ENCODE measurements at regions not wholly inside any gene's neighbourhood (a gene's known extent, or its start where the extent isn't known, plus 50 kb on each side); places are given as distances from the start of the nearest gene placed in this dataset.
"Not testable (repeated sequence)": the region's sequence is repeated elsewhere in the genome, so short reads cannot be mapped to it uniquely, and the experiment has no call there.

DNA sequence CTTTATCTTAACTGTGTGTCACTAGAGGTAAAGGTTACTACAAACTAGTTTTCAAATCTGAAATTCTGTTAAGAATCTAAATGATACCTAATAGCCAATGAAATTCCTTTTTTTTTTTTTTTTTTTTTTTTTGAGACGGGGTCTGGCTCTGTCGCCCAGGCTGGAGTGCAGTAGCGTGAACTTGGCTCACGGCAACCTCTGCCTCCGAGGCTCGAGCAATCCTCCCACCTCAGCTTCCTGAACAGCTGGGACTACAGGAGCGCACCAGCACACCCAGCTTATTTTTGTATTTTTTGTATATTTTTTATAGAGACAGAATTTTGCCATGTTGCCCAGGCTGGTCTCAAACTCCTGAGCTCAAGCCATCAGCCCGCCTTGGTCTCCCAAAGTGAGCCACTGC is 160.3 kb upstream of the NEBL start:
- DNase-seq (ENCODE audit: low read depth), result no peak

DNA sequence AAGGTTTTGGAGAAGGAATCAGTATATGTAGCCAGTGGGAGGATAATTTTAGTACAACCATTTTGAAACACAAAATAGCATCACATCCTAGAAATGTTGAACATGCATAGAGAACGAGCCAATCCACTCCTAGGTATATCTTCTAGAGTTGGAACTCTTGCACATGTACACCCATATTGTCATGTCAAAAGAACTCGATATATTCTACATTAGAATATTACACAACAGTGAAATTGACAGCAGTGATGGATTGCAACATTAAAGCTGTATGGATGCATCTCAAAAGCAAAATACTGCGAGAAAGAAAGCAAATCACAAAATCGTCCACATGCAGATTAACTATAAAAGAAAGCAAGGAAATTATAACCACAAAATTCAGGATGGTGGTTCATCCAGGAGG is 159.3 kb upstream of the NEBL start:
- no peak for DNase-seq (ENCODE audit: low read depth)

DNA sequence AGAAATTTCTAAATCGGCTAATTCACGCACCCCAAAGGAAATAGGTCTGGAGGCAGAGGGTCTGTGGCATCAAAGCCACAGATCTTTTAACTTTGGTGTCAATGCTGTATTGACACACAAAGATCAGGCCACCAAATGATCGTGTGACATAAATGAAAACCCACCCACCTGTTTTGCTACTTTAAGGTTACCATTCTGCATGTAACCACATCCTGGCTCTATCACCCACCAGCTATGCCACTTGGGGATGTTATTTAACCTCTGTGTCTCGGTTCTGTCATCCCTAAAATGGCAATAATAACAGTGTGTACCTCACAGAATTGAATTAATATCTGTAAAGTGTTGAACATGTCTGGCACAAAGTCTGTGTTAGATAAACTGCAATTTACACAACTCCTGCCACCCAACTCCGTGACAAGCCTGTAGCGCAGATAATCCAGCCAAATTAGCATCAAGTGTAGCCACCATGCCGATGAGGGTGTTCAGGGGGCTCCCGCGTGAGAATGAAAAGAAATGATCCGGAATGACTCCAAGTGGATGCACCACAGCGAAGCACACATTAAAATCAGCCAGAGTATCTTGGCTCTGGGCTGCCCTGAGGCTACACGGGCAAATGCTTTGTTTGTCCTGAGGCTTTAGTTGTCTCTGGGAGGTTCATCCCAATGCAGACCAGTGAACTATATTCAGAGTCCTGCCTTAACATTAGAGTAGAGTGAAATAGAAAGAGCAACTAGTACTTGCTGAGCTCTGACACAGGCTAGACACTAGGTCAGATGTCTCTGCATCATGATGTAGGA is 158.4 kb upstream of the NEBL start:
- no peak for DNase-seq (ENCODE audit: low read depth)

DNA sequence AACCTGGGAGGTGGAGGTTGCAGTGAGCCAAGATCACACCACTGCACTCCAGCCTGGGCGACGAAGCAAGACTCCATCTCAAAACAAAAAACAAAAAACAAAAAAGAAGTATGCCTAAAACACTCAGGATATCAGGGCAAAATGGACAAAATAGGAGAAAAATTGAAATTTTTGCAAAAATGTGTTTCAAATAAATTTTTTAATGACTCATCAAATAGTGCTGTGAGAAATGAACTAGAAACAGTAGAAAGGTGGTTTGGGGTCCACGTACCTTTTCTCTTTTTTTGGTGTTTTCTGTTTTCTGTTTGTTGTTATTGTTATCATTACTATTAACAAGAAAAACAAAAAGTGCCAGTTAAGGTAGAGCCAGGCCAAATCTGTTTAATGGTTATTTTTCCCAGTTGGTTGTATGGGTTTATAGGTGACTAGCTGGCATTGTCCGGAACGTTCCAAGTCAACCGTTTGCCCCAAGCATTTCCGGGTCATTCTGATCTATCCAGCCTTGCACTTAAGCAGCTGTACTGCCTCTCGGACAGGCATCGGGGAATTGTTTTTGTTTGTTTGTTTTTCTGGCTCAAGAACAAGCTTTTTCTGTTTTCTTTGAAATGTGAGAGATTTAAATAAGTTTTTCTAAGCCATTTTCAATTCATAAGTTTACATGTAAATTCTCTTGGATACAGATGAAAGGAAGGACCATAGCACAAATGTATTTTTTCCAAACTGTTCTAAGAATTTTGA is 157.0 kb upstream of the NEBL start:
- DNase-seq (ENCODE audit: low read depth), result no peak

DNA sequence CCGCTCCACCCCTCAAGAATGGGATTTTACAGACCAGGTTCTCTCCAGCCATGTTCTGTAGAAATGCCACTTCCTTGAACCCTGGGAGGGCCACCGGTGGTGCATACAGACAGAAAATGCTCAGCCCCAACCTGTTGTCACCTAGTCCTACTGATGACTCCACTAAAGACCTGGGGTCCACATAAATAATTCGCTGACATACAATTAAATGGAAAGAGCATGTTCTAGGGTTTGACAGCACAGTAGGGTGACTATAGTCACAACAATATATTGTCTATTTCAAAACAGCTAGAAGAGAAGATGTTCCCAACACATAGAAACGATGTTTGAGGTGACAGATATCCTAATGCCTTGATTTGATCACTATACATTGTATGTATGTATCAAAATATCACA is 155.6 kb upstream of the NEBL start:
- DNase-seq (ENCODE audit: low read depth), result no peak

DNA sequence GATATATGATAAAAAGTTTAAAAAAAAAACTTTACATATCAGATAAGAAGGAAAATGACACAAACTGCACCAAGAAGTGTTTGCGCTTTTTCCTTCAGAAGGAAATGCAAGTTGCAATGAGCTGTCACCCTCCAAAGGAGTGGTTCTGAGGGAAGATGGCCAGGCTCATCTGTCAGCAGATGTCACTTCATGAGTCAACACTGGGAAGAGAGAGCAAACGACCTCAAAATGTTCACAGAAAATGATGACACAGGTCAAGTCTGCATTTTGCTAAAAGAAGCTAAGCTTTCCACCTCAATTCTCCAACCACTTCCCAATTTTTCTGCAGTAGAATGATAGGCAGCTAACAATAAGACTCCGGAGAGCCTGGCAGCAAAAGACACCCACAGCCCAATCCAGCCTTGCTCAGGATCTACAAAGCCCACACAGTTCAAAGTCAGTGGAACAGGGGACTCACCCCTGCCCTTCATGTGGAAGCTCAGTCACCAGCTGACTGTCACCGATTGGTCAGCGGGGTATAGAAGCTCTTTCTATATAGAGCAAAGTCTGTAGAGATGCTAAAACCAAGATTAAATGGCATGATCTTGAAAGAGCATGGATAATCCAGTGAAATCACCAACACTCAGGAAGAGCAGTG is 155.1 kb upstream of the NEBL start:
- DNase-seq (ENCODE audit: low read depth), result no peak

DNA sequence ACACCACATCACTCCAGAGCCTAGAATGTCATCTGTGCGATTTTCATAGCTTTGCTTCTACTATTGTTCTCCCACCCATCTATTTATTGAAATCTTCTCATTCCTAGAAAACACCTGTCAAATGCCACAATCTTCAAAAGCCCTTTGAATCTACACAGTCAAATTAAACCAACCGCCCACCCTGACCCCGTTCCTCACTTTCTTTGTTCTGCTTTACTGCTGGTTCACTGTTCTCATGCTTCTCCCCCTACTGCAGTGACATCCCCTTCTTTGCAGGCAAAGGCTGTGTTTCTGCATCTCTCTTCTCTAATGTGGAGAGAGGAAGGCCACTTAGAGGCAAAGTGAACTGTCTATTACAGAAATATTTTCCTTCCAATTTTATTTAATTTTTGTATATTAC is 152.4 kb upstream of the NEBL start:
- DNase-seq (ENCODE audit: low read depth), result no peak

DNA sequence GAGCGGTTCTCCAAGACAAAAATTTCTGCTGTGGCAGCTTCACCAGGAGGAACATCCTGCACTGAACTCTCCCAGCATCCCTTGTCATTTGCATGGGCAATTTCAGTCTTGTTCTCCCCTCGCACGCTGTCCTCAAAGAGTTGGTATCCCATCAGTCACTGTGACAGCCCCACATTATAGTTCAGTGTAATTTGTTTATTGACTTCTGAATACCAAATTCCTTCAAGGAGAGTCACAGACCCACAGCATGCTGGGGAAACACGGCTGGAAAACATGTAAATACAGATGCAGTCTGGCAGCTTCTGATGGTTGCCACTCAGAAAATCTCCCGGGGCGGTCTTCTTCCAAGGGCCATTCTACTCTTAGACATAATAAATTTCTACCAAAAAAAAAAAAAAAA is 151.0 kb upstream of the NEBL start:
- no peak for DNase-seq (ENCODE audit: low read depth)

DNA sequence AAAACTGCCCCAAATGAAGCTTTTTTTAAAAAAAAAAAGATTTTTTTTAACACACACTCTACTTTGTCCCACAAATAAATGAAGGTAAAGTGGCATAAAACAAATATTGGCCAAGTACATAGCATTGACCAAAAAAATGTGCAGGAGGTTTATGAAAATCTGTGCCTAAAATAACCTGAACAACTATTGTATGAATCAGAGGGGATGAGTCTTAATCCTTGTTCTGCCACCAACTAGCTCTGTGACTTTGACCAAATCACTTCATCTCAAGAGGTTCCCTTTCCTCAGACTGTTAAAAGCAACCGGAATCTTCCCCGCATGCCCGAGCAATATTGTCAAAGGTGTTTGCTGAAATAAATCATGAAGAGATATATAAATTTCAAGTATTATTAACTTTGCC is 150.4 kb upstream of the NEBL start:
- DNase-seq (ENCODE audit: low read depth), result no peak

DNA sequence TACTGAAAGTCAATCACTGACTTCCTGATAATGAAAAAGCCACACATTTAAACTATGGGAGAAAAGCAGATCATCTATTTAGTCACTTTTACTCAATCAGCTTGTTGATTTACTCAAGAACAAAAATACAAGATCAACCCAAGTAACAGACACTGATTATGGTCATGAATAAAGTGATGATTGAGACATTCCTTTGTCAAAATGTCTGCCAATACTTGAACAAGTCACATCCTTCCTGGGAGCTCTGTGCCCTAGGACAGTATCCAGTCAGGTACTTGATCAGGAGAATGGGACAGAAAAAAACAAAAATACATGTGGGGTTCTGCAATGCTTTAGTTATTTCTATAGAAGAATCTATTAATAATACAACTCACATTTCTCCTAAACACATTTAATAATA is 150.0 kb upstream of the NEBL start:
- DNase-seq (ENCODE audit: low read depth), result no peak

DNA sequence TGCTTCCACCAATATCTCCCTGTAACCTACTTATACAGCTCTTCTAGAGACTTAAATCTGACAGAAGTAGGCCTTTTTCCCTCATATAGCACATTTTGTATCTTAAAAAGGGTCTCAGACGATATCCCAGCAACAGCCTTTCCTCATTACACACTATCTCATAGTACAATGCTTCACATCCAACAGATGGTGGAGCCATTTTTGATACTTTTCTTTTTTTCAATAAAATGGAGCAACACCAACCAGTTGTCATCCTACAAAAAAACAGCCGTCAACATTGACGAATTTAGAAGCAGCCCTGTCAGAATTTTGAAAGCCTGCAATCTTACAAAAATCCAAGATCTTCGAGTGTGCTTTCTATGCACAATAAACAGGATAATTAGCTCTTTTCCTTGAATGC is 145.9 kb upstream of the NEBL start:
- no peak for DNase-seq (ENCODE audit: low read depth)

DNA sequence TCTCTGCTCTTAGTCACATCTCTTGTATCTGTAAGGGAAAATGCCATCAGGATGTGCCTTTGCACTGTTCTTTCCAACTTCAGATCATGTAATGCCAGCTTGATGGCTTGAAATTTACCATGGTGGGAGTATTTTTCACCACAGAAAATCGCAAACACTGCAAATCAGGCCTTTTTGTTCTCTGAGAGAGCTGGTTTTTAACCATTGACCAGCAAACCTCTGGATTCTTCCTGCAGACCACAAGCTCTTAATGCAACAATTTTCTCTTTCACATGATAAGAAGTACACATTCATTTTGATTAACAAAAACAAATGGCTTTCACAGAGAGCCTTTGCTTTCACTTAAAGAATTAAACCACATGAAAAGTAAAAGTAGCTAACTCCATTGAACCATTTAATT is 145.4 kb upstream of the NEBL start:
- no peak for DNase-seq (ENCODE audit: low read depth)

DNA sequence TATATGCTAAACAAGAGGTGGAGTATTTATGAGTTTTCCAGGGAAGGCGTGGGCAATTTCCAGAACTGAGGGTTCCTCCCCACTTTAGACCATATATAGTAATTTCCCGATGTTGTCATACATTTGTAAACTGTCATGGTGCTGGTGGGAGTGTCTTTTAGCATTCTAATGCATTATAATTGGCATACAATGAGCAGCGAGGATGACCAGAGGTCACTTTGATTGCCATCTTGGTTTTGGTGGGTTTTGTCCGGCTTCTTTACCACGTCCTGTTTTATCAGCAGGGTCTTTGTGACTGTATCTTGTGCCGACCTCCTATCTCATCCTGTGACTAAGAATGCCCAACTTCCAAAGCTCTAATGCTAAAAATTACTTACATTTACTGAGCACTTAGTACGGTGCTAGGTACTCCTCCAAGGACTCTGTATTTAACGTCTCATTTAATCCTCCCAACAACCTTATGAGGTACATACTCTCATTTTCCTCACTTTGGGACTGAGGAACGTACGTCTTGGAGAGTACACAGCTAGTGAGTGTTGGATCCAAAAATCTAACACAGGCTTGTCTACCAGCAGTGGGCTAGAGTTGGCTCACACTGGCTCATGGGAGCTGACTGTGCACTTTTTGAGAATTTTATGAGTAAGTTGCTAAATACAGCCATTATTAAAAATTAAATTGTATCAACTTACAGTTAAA is 144.8 kb upstream of the NEBL start:
- no peak for DNase-seq (ENCODE audit: low read depth)

DNA sequence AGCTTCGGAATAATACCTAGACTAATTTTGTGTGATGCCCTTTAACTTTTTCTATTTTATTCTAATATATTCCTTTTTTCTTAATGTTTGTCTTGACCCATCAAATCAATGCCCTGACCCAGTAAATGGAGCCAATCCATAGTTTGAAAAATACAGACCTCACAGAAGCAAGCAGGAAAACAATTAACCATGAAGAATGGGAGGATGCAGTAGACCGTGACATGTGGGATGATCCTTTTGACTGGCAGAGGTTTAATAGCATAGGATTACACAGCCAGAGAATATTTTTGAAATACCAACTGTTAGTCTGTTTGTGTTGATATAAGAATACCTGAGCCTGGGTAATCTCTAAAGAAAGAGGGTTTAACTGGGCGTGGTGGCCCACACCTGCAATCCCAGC is 142.6 kb upstream of the NEBL start:
- DNase-seq (ENCODE audit: low read depth), result no peak

DNA sequence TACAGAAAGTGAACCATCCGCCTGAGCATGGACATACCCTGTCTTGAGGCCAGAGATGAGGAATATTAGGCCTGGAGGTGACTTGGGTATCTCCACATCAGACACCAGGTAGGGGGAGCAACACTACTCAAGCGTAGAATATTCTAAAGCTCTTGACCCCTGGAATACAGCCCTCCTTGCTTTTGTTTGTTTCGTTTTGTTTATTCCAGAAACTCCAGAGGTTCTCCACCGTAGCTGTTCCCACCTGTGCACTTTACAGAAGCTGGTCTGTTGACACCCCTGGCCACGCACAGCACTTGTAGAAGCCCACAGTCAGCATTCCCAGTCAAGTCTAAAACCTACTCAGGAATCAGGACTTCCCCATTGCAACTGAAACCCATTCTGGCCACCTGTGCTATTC is 139.6 kb upstream of the NEBL start:
- no peak for DNase-seq (ENCODE audit: low read depth)

DNA sequence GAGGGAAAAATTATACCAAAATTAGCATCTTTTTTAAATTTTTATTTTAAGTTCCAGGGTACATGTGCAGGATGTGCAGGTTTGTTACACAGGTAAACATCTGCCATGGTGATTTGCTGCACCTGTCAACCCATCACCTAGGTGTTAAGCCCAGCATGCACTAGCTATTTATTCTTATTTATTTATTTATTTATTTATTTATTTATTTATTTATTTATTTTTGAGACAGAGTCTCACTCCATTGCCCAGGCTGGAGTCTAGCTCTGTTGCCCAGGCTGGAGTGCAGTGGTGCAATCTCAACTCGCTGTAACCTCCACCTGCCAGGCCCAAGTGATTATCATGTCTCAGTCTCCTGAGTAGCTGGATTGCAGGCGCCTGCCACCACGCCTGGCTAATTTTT is 137.7 kb upstream of the NEBL start:
- DNase-seq (ENCODE audit: low read depth), result not testable (repeated sequence)

DNA sequence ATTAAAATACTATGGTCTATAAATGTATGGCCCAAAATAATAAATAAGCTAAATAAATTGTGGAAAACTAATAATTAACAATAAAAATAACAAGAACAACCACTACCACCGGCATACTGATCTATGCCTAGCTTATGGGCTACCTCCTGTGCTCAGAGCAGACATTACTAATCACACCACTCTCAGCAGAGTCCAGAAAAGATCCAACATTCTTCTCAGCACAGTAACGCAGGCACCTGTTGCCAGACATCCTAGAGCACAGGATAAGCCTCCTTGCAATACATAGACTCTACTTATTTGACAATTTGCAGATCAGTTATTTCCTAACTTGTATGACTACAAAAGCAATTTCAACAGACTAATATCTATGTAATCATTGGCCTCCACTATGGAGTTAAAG is 137.1 kb upstream of the NEBL start:
- no peak for DNase-seq (ENCODE audit: low read depth)

DNA sequence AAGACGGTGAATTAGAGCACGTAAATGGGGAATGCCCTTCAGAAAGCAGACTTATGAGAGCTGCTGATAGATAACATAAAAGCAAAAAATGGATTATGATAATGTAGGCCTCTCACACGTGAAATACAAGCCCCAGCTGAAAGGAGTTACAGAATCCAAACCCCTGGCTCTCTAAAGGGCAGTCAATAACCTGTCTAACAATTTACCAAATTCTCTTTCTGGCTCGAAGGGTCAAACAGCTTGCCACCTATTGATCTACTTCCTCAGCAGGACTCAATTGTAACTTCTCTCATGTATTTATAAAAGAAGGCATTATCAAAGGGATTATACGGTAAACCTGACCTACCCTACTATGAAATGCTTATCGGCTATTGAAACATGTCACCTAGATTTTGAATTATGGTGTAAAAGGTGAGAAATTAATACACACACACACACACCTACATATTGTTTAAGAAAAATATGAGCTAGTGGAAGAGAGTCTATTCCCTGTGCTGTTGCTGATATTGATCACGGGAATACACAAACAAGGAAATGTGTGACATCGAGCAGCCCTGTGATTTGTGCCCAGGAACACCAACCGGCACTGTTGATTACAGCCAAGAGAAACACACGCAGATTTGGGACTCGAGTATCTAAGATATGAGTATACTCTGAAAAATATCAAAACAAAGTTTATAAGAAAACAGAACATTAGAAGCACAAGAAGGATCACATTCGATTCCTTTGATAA is 135.6 kb upstream of the NEBL start:
- DNase-seq (ENCODE audit: low read depth), result no peak

DNA sequence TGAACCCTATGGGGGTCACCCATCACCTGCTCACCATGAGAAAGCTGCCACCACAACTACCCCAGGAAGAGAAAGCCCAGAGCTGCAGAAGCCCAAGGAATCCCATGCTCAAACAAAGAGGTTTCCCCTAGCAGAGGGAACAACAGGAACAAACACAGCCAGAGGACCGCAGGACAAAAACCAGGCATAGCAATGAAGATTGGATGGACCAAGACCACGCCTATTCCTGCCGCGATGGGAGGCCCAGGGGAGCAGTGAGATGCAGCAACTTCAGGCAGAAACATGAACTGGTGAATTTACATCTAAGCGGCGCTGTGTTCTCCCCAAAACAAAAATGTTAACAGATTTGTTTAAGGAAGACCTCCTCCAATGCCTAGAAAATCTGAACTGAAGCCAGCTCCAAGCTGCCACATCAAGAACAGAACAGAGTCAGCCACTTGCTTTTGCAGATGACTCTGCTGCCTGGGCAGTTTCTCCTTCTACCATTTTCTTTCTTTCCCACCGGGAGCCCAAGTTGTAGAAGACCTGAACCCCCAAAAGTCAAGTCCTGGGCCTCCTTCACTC is 134.2 kb upstream of the NEBL start:
- DNase-seq (ENCODE audit: low read depth), result no peak

DNA sequence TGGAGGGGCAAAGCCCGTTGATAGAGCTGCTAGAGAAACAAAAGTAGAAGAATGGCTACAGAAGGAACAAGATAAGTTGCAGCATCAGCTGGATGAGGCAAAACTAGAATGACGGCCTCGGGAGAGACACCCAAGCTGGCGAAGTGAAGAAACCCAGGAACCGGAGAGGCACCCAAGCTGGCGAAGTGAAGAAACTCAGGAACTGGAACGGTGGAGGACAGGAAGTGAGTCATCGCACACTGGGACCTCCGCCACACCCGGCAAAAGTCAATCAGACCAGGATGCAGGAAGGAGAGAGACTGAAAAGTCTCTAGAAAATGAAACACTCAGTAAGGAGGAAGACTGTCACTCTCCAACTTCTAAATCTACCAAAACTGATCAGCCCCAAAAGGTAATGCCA is 133.0 kb upstream of the NEBL start:
- no peak for DNase-seq (ENCODE audit: low read depth)

DNA sequence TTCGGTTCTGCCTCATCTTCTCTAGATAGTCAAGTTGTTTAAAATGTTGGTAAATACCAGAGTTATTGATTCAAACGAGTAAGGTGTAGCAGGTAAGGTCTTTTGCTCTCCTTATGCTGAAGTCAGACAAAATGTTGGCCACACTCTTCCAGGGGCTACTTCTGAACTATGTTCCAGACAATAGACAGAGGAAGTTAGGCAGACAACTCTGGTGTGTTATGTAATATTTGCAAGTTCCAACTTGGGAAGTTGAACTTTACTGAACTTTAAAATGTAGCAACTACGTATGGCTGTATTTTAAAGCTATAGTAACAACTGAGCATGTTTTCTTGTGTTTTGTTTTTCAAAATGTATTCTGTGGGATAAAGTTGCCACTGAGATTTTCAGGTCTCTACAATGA is 125.7 kb upstream of the NEBL start:
- DNase-seq (ENCODE audit: low read depth), result no peak
